RWPE1 (cell line): ENCODE measurements at regions not wholly inside any gene's neighbourhood (a gene's known extent, or its start where the extent isn't known, plus 50 kb on each side); places are given as distances from the start of the nearest gene placed in this dataset.

ENCODE experiments used
- CTCF ChIA-PET: fragments of 350-600 bp; sonication (Branson Sonifier 250); formaldehyde crosslinking; extraction: SDS; loops from one replicate; lab custom pipeline; 2021; lab: Yijun Ruan, JAX
- POLR2A ChIA-PET: fragments of 400-600 bp; formaldehyde crosslinking; extraction: SDS; loops from one replicate; lab custom pipeline; 2020; ENCODE audit warnings: antibody characterized with exemption; ENCODE audit not compliant: low non-redundant PET; lab: Yijun Ruan, JAX
- DNase-seq: peaks from one replicate; pipeline ENCODE4 v3.0.0; 2012; ENCODE audit warnings: low spot score
- H3K27ac ChIP-seq: fragments of 450-650 bp; 2 replicates; pipeline ENCODE4 v1.5.1; 2017
- CTCF ChIP-seq: fragments of 450-650 bp; conservative IDR thresholded peaks from 2 replicates; pipeline ENCODE4 v1.5.1; 2017; ENCODE audit warnings: low read depth, mild to moderate bottlenecking

DNA sequence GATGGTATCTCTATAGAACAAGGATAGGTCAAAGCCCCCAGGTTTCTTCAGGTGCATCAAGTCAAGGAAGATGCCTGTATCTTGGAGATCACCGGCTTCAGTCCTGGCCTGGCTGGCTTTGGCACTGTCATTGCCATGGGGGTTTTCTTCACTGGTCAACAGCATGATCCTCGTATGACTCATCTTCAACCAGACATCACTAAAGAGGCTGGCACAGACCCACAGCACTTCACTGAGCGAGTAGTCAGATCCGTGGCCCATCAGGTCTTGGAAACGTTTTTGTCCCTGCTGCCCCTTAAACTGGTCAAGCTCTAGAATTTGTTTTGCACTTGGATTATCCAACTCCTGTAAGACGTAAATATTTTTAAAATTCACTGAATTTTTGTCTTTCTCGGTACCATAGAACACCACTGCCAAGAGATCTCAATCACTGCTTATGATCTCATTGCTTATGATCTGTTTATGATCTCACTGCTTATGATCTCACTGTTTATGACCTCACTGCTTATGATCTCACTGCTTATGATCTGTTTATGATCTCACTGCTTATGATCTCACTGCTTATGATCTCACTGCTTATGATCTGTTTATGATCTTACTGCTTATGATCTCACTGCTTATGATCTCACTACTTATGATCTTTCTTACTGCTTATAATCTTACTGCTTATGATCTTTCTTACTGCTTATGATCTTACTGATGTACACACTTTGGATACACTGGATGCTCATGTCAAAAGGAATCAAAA, 135.2 kb downstream of the CYP26A1 start:
- no peak for DNase-seq
- H3K27ac ChIP-seq = no peak overlapping the region
- ChIA-PET POLR2A (interaction anchor here (0.6 kb wide), 1 partner anchor 96 kb away, joined by 3 read pairs; no protein-coding TSS in a partner anchor), CTCF (interaction anchor here (0.7 kb wide), 1 partner anchor 17 kb away, joined by 5 read pairs; no protein-coding TSS in a partner anchor)
- no peak for TF ChIP-seq CTCF

GRCh38 chr10:93211991-93212390, 138.3 kb downstream of the CYP26A1 start:
- no peak for DNase-seq
- ChIA-PET POLR2A (no interaction called here), CTCF (interaction anchor here (0.7 kb wide), 2 partner anchors 62 to 117 kb away, joined by 3 to 5 read pairs; no protein-coding TSS in a partner anchor)
- H3K27ac ChIP-seq = no peak overlapping the region
- no peak for TF ChIP-seq CTCF

DNA sequence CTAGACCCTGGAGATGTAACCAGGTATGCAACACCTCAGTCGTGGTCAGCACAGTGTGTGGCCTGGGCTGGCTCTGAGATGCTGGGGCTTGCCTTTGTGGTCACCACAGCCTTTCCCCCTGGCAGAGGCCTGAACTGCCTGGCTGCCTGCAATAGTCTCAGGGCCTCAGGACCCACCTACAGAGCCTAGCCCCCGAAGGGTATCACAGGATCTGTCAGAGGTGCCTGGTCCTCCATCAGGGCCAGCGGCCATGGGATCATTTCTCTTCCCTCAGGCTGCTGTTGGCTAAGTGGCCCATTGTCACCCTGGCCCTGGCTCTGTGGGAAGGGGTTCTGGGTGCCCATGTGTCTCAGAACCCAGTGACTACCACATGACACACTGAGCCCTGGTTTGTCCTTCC, 141.6 kb downstream of the CYP26A1 start:
- ChIA-PET POLR2A (no interaction called here), CTCF (no interaction called here)
- no peak overlapping the region for H3K27ac ChIP-seq
- no peak for TF ChIP-seq CTCF
- no peak for DNase-seq

DNA sequence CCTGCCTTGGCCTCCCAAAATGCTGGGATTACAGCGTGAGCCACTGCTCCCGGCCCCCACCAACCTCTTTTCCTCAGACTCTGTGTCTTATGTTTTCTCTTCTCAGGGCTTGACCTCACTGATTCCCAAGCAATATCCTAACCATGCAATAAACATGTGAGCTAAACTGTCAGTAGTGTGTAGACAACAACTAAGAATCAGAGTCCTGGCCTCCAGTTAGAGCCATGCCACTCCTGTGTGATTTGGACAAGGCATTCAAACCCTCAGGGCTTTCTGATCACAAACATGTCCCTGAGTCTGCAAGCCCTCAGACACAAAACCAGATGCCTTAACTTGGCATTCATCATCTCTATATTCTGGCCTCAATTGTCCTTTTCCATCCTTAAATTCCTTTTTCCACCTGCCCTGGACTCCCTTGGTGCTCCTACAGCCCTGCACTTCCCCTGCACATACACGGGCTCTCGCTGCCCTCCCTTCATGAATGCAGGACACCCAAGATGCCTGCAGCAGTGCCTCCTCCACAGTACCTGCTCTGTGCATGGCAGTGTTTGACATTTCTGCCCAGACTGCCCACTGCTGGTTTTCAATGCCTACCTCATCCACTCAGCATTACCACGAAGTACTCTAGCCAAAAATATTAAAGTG, 142.8 kb downstream of the CYP26A1 start:
- DNase-seq = no peak
- POLR2A ChIA-PET = no interaction called here
- H3K27ac ChIP-seq = no peak overlapping the region
- CTCF ChIA-PET = no interaction called here
- TF ChIP-seq CTCF = no peak

- DNase-seq = no peak
- CTCF ChIA-PET = interaction anchor here (0.8 kb wide), 1 partner anchor 10 kb away, joined by 5 read pairs; no protein-coding TSS in a partner anchor
Measured at GRCh38 chr10:93218386-93218785, 144.7 kb downstream of the CYP26A1 start.

More at GRCh38 chr10:93218386-93218785, 144.7 kb downstream of the CYP26A1 start:
- no peak overlapping the region for H3K27ac ChIP-seq
- POLR2A ChIA-PET = no interaction called here
- no peak for TF ChIP-seq CTCF
